ENCODE measurements at regions not wholly inside any gene's neighbourhood (a gene's known extent, or its start where the extent isn't known, plus 50 kb on each side); places are given as distances from the start of the nearest gene placed in this dataset.
A peak's percentile ranks its signal among the peaks of the same experiment; 100 is the strongest.

DNA sequence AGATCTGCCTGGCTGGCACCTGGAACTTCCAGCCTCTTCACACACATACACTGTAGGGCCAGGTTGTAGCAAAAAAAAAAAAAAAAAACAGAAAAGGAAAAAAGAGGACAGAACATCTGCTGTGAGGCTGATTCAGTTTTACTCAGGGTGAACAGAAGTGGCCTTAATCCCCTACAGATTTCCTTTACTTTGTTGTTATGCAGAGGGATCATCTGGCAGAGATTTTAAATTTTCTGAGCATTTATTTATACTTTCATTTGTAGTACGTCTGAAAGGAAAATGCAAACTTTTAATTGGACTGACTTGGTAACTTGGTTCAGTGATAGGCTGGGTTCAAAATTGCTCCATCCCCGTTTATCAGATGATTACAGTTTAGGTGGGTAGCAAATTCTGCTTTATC is 50.8 kb upstream of the PRICKLE1 start:
- TF ChIP-seq EZH2 (IDR thresholded peaks at IDR 0.05; ENCODE audit: borderline replicate concordance, low read depth, low read length, severe bottlenecking) (no peak), GATA2 (IDR thresholded peaks at IDR 0.05; ENCODE audit: insufficient read depth, insufficient read length, low read depth, low read length) (no peak), POLR2AphosphoS5 (IDR thresholded peaks at IDR 0.05; ENCODE audit: insufficient read depth, low read depth, low read length) (no peak), JUN (IDR thresholded peaks at IDR 0.05; ENCODE audit: borderline replicate concordance, insufficient read depth, insufficient read length, low read depth) (no peak), POLR2A (IDR thresholded peaks at IDR 0.05; ENCODE audit: low read depth, low read length) (no peak), MYC (IDR thresholded peaks at IDR 0.05; ENCODE audit: low read depth, low read length) (no peak), FOS (IDR thresholded peaks at IDR 0.05; ENCODE audit: borderline replicate concordance, insufficient read depth, low read length) (no peak)
- TF ChIP-seq, protein P1, sequence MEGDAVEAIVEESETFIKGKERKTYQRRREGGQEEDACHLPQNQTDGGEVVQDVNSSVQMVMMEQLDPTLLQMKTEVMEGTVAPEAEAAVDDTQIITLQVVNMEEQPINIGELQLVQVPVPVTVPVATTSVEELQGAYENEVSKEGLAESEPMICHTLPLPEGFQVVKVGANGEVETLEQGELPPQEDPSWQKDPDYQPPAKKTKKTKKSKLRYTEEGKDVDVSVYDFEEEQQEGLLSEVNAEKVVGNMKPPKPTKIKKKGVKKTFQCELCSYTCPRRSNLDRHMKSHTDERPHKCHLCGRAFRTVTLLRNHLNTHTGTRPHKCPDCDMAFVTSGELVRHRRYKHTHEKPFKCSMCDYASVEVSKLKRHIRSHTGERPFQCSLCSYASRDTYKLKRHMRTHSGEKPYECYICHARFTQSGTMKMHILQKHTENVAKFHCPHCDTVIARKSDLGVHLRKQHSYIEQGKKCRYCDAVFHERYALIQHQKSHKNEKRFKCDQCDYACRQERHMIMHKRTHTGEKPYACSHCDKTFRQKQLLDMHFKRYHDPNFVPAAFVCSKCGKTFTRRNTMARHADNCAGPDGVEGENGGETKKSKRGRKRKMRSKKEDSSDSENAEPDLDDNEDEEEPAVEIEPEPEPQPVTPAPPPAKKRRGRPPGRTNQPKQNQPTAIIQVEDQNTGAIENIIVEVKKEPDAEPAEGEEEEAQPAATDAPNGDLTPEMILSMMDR (IDR thresholded peaks at IDR 0.05; ENCODE audit: extremely low read depth in 1 of 2, insufficient read depth in 1 of 2, low read depth in 1 of 2, low read length in 2 of 2), result no peak
- TF ChIP-seq, protein P2, sequence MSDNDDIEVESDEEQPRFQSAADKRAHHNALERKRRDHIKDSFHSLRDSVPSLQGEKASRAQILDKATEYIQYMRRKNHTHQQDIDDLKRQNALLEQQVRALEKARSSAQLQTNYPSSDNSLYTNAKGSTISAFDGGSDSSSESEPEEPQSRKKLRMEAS (IDR thresholded peaks at IDR 0.05; ENCODE audit: insufficient read depth, insufficient read length), result no peak
- no peaks in the 10 kb centered on the region for H3K9me1 ChIP-seq (replicated peaks; ENCODE audit: control insufficient read depth, extremely low read depth, insufficient read depth, low read length)
- no peak overlapping the region for H3K9ac ChIP-seq (replicated peaks; ENCODE audit: extremely low read depth, insufficient read depth, low read length)
- FAIRE-seq, result no peak
- no peaks in the 10 kb centered on the region for H4K20me1 ChIP-seq (replicated peaks; ENCODE audit: control insufficient read depth, extremely low read depth, insufficient read depth, low read length)
- H3K4me1 ChIP-seq (ENCODE audit: control insufficient read depth, extremely low read depth, insufficient read depth, low read length), result peaks cover 6% of the 10 kb centered on the region
- H3K36me3 ChIP-seq (ENCODE audit: control insufficient read depth in 2 of 2, extremely low read depth in 1 of 2, insufficient read depth in 2 of 2, low read length in 2 of 2), result no peaks in the 10 kb centered on the region
- no peak overlapping the region for H3K4me2 ChIP-seq (ENCODE audit: insufficient read depth, low read length)
- BruUV-seq (replicated peaks), result no TSS peak
- ChIA-PET POLR2A (no interaction called here), CTCF (no interaction called here)
- no peaks in the 10 kb centered on the region for H3K9me3 ChIP-seq (replicated peaks; ENCODE audit: control insufficient read depth, insufficient read depth, low read length)
- no peak overlapping the region for H3K4me3 ChIP-seq (replicated peaks in 1 of 3; ENCODE audit: insufficient read depth in 1 of 3, low read depth in 1 of 3, low read length in 3 of 3)
- peak; percentile 8 for DNase-seq (ENCODE audit: low read depth, low spot score)
- dilution Hi-C loops (cut with MboI; ENCODE audit: extremely low pct_ligation_motif_present, low sequenced_read_pairs), result no loop called here
- H2AFZ ChIP-seq (ENCODE audit: low read depth, low read length), result no peak overlapping the region
- intact Hi-C loops (cut with micrococcal nuclease), result no loop called here
- no peak overlapping the region for H3K27ac ChIP-seq (ENCODE audit: insufficient read depth, low read depth, low read length)
- H3K27me3 ChIP-seq (ENCODE audit: control insufficient read depth in 2 of 2, insufficient read depth in 2 of 2, low read length in 2 of 2), result no peaks in the 10 kb centered on the region
- H3K79me2 ChIP-seq (ENCODE audit: control insufficient read depth, insufficient read depth, low read length), result no peaks in the 10 kb centered on the region

All from endothelial cell of umbilical vein (primary cell).